ENCODE measurements at regions not wholly inside any gene's neighbourhood (a gene's known extent, or its start where the extent isn't known, plus 50 kb on each side); places are given as distances from the start of the nearest gene placed in this dataset.

GRCh38 chr9:108049026-108049607 lies 559.5 kb upstream of the KLF4 start:
- TF ChIP-seq CTCF (IDR thresholded peaks at IDR 0.05) (no peak), EP300 (IDR thresholded peaks at IDR 0.05) (no peak), POLR2A (IDR thresholded peaks at IDR 0.05) (no peak)
